Activated naive CD8-positive, alpha-beta T cell treated with anti-CD3 and anti-CD28 coated beads, Interleukin-2, amount 50 U/mL, for 24 hours (primary cell): ENCODE measurements at regions not wholly inside any gene's neighbourhood (a gene's known extent, or its start where the extent isn't known, plus 50 kb on each side); places are given as distances from the start of the nearest gene placed in this dataset.

Source experiments
- ATAC-seq: fragments of 150-1000 bp; cut with Tn5 transposase; one replicate; pipeline ENCODE4 v1.10.0; 2021
- DNase-seq: peaks from one replicate; pipeline ENCODE4 v3.0.0; 2021
- H3K27ac Mint-ChIP-seq: one replicate; pipeline ENCODE4 v1.8.0; 2021; ENCODE audit warnings: mild to moderate bottlenecking, mixed read lengths
- H3K27me3 Mint-ChIP-seq: one replicate; pipeline ENCODE4 v1.8.0; 2021; ENCODE audit warnings: mixed read lengths
- H3K36me3 Mint-ChIP-seq: one replicate; pipeline ENCODE4 v1.8.0; 2021; ENCODE audit warnings: low read depth, mixed read lengths
- H3K4me1 Mint-ChIP-seq: one replicate; pipeline ENCODE4 v1.8.0; 2021; ENCODE audit warnings: mixed read lengths
- H3K4me3 Mint-ChIP-seq: one replicate; pipeline ENCODE4 v1.8.0; 2021; ENCODE audit warnings: mild to moderate bottlenecking, moderate library complexity, mixed read lengths
- H3K9me3 Mint-ChIP-seq: one replicate; pipeline ENCODE4 v1.8.0; 2021; ENCODE audit warnings: mixed read lengths

GRCh38 chr9:17003576-17004240, 131.1 kb upstream of the CNTLN start:
- DNase-seq: no peak
- H3K4me1 Mint-ChIP-seq: no peaks in the 10 kb centered on the region

GRCh38 chr9:16996901-16997491, 126.5 kb upstream of the BNC2 start:
- peaks cover 2% of the 10 kb centered on the region for H3K36me3 Mint-ChIP-seq
- H3K9me3 Mint-ChIP-seq: peaks cover 22% of the 10 kb centered on the region
- no peaks in the 10 kb centered on the region for H3K27me3 Mint-ChIP-seq
- ATAC-seq (no peak), DNase-seq (no peak)
- no peaks in the 10 kb centered on the region for H3K4me1 Mint-ChIP-seq
- no peak overlapping the region for H3K27ac Mint-ChIP-seq
- no peak overlapping the region for H3K4me3 Mint-ChIP-seq

More at GRCh38 chr9:17003576-17004240, 131.1 kb upstream of the CNTLN start:
- Mint-ChIP-seq H3K27me3 (peaks cover 2% of the 10 kb centered on the region), H3K4me3 (no peak overlapping the region), H3K36me3 (no peaks in the 10 kb centered on the region), H3K27ac (no peak overlapping the region), H3K9me3 (no peaks in the 10 kb centered on the region)
- no peak for ATAC-seq

GRCh38 chr9:16992138-16992537, 121.7 kb upstream of the BNC2 start:
- Mint-ChIP-seq H3K4me3 (no peak overlapping the region), H3K36me3 (peaks cover 2% of the 10 kb centered on the region)
- no peak for ATAC-seq

GRCh38 chr9:16987026-16987425, 116.6 kb upstream of the BNC2 start:
- Mint-ChIP-seq H3K9me3 (no peaks in the 10 kb centered on the region), H3K4me1 (no peaks in the 10 kb centered on the region), H3K27ac (no peak overlapping the region), H3K36me3 (no peaks in the 10 kb centered on the region), H3K4me3 (no peak overlapping the region), H3K27me3 (peaks cover 1% of the 10 kb centered on the region)
- ATAC-seq: no peak
- no peak for DNase-seq

More at GRCh38 chr9:16992138-16992537, 121.7 kb upstream of the BNC2 start:
- H3K27ac Mint-ChIP-seq: no peak overlapping the region
- peaks cover 1% of the 10 kb centered on the region for H3K27me3 Mint-ChIP-seq
- no peaks in the 10 kb centered on the region for H3K4me1 Mint-ChIP-seq
- DNase-seq: no peak
- peaks cover 17% of the 10 kb centered on the region for H3K9me3 Mint-ChIP-seq

GRCh38 chr9:16986556-16986955, 116.1 kb upstream of the BNC2 start:
- Mint-ChIP-seq H3K36me3 (no peaks in the 10 kb centered on the region), H3K9me3 (no peaks in the 10 kb centered on the region), H3K27me3 (peaks cover 1% of the 10 kb centered on the region), H3K27ac (no peak overlapping the region), H3K4me3 (no peak overlapping the region), H3K4me1 (no peaks in the 10 kb centered on the region)
- ATAC-seq (no peak), DNase-seq (no peak)

- Mint-ChIP-seq H3K4me1 (no peaks in the 10 kb centered on the region), H3K36me3 (no peaks in the 10 kb centered on the region), H3K27me3 (no peaks in the 10 kb centered on the region), H3K9me3 (no peaks in the 10 kb centered on the region), H3K27ac (no peak overlapping the region), H3K4me3 (no peak overlapping the region)
- DNase-seq (no peak), ATAC-seq (no peak)
Observed at GRCh38 chr9:16985559-16986348, 115.3 kb upstream of the BNC2 start.

GRCh38 chr9:16982780-16983310, 112.4 kb upstream of the BNC2 start:
- no peaks in the 10 kb centered on the region for H3K36me3 Mint-ChIP-seq
- H3K4me3 Mint-ChIP-seq: no peak overlapping the region
- ATAC-seq (no peak), DNase-seq (no peak)
- no peak overlapping the region for H3K27ac Mint-ChIP-seq
- no peaks in the 10 kb centered on the region for H3K27me3 Mint-ChIP-seq
- H3K9me3 Mint-ChIP-seq: no peaks in the 10 kb centered on the region
- H3K4me1 Mint-ChIP-seq: no peaks in the 10 kb centered on the region

GRCh38 chr9:16976427-16976826, 106.0 kb upstream of the BNC2 start:
- no peak for ATAC-seq
- H3K4me3 Mint-ChIP-seq: no peak overlapping the region

GRCh38 chr9:16974436-16974835, 104.0 kb upstream of the BNC2 start:
- H3K9me3 Mint-ChIP-seq: peaks cover 9% of the 10 kb centered on the region
- H3K36me3 Mint-ChIP-seq: no peaks in the 10 kb centered on the region
- H3K27ac Mint-ChIP-seq: no peak overlapping the region
- no peaks in the 10 kb centered on the region for H3K4me1 Mint-ChIP-seq
- no peaks in the 10 kb centered on the region for H3K27me3 Mint-ChIP-seq
- DNase-seq: no peak
- H3K4me3 Mint-ChIP-seq: no peak overlapping the region
- no peak for ATAC-seq

More at GRCh38 chr9:16976427-16976826, 106.0 kb upstream of the BNC2 start:
- DNase-seq: no peak
- peaks cover 9% of the 10 kb centered on the region for H3K9me3 Mint-ChIP-seq
- H3K4me1 Mint-ChIP-seq: no peaks in the 10 kb centered on the region
- H3K36me3 Mint-ChIP-seq: no peaks in the 10 kb centered on the region
- no peak overlapping the region for H3K27ac Mint-ChIP-seq
- no peaks in the 10 kb centered on the region for H3K27me3 Mint-ChIP-seq

- Mint-ChIP-seq H3K9me3 (peaks cover 9% of the 10 kb centered on the region), H3K4me3 (no peak overlapping the region), H3K36me3 (no peaks in the 10 kb centered on the region), H3K4me1 (no peaks in the 10 kb centered on the region), H3K27me3 (no peaks in the 10 kb centered on the region), H3K27ac (no peak overlapping the region)
- no peak for ATAC-seq
- DNase-seq: no peak
Observed at GRCh38 chr9:16970321-16970720, 99.9 kb upstream of the BNC2 start.

- Mint-ChIP-seq H3K27ac (no peak overlapping the region), H3K36me3 (no peaks in the 10 kb centered on the region), H3K9me3 (peaks cover 4% of the 10 kb centered on the region), H3K4me1 (no peaks in the 10 kb centered on the region), H3K27me3 (no peaks in the 10 kb centered on the region), H3K4me3 (no peak overlapping the region)
- DNase-seq: no peak
- no peak for ATAC-seq
Observed at GRCh38 chr9:16964228-16964627, 93.8 kb upstream of the BNC2 start.

GRCh38 chr9:16960084-16960483, 89.6 kb upstream of the BNC2 start:
- H3K9me3 Mint-ChIP-seq: peaks cover 4% of the 10 kb centered on the region
- H3K36me3 Mint-ChIP-seq: no peaks in the 10 kb centered on the region
- H3K4me1 Mint-ChIP-seq: no peaks in the 10 kb centered on the region
- H3K4me3 Mint-ChIP-seq: no peak overlapping the region
- ATAC-seq: peak; percentile 80
- DNase-seq: no peak
- no peak overlapping the region for H3K27ac Mint-ChIP-seq
- H3K27me3 Mint-ChIP-seq: no peaks in the 10 kb centered on the region

- no peak for DNase-seq
- no peaks in the 10 kb centered on the region for H3K4me1 Mint-ChIP-seq
- H3K4me3 Mint-ChIP-seq: no peak overlapping the region
- H3K27ac Mint-ChIP-seq: no peak overlapping the region
- H3K9me3 Mint-ChIP-seq: peaks cover 4% of the 10 kb centered on the region
- ATAC-seq: no peak
- H3K27me3 Mint-ChIP-seq: no peaks in the 10 kb centered on the region
- no peaks in the 10 kb centered on the region for H3K36me3 Mint-ChIP-seq
Observed at GRCh38 chr9:16959391-16959790, 88.9 kb upstream of the BNC2 start.

GRCh38 chr9:16954040-16954439, 83.6 kb upstream of the BNC2 start:
- peaks cover 4% of the 10 kb centered on the region for H3K9me3 Mint-ChIP-seq
- H3K4me1 Mint-ChIP-seq: no peaks in the 10 kb centered on the region
- DNase-seq (no peak), ATAC-seq (no peak)
- H3K36me3 Mint-ChIP-seq: no peaks in the 10 kb centered on the region
- no peak overlapping the region for H3K27ac Mint-ChIP-seq
- no peaks in the 10 kb centered on the region for H3K27me3 Mint-ChIP-seq
- no peak overlapping the region for H3K4me3 Mint-ChIP-seq

GRCh38 chr9:16951502-16951901, 81.0 kb upstream of the BNC2 start:
- no peaks in the 10 kb centered on the region for H3K36me3 Mint-ChIP-seq
- peaks cover 4% of the 10 kb centered on the region for H3K9me3 Mint-ChIP-seq
- no peak for ATAC-seq
- DNase-seq: no peak
- H3K27me3 Mint-ChIP-seq: no peaks in the 10 kb centered on the region
- no peak overlapping the region for H3K27ac Mint-ChIP-seq
- no peak overlapping the region for H3K4me3 Mint-ChIP-seq
- no peaks in the 10 kb centered on the region for H3K4me1 Mint-ChIP-seq
